Duodenal mucosa (tissue), 2 donors: ENCODE measurements at regions not wholly inside any gene's neighbourhood (a gene's known extent, or its start where the extent isn't known, plus 50 kb on each side); places are given as distances from the start of the nearest gene placed in this dataset.

ENCODE experiments used
- H3K27ac ChIP-seq: one replicate; pipeline ENCODE4 v1.7.0; 2013; ENCODE audit warnings: low read depth, low read length
- H3K27me3 ChIP-seq, 2 donors: one replicate each; pipeline ENCODE4 v1.7.0; 2013; ENCODE audit warnings: low read length in 2 of 2, control low read depth in 1 of 2; ENCODE audit not compliant: insufficient read depth in 2 of 2, control insufficient read depth in 1 of 2
- H3K36me3 ChIP-seq, 2 donors: one replicate each; pipeline ENCODE4 v1.7.0; 2013; ENCODE audit warnings: low read length in 2 of 2, control low read depth in 1 of 2; ENCODE audit not compliant: insufficient read depth in 2 of 2, control insufficient read depth in 1 of 2
- H3K4me1 ChIP-seq, 2 donors: one replicate each; pipeline ENCODE4 v1.7.0; 2013; ENCODE audit warnings: low read length in 2 of 2, control low read depth in 1 of 2; ENCODE audit not compliant: insufficient read depth in 2 of 2, control insufficient read depth in 1 of 2
- H3K4me3 ChIP-seq, 2 donors: one replicate each; pipeline ENCODE4 v1.7.0; 2013; ENCODE audit warnings: low read length in 2 of 2, low read depth in 1 of 2
- H3K9ac ChIP-seq, 2 donors: one replicate each; pipeline ENCODE4 v1.7.0; 2013; ENCODE audit warnings: low read length in 2 of 2, low read depth in 1 of 2
- H3K9me3 ChIP-seq, 2 donors: one replicate each; pipeline ENCODE4 v1.7.0; 2013; ENCODE audit warnings: low read length in 2 of 2, control low read depth in 1 of 2; ENCODE audit not compliant: control insufficient read depth in 1 of 2

DNA sequence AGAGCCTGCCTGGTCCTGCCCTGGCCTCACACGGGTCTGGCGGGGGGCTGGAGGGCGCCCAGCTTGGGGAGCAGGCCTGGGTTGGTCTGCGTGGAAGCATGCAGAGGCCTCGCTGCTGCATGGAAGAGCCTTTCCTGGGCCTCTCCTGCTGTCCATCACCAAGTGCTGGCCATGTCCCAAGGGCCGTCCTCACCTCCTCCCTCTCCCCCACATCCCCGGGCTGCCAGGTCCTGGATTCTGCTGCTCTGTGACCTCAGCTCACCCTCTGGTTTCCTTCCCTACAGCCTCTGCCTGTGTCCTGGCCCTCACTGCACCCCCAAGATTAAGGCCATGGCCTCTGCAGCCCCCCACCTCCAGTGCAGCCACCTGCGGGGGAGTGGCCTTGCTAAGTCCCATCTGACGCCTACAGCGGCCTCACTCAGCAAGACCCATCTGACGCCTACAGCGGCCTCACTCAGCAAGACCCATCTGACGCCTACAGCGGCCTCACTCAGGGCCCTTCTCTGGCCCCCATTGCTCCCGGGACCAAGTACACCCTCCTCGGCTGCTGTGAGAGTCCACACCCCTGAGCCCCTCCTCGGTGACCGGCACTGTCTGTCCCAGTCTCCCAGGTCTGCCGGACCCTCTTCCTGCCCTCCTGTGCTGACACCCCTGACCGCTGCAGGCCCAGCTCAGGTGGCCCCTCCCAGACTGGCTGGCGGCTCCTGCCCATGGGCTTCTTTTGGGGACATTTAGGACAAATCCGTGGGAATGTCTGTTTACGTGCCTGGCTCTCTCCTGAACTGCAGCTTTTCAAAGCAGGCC, 119.5 kb upstream of the B3GAT1 start:
- Histone ChIP-seq H3K36me3 (no peaks in the 10 kb centered on the region), H3K27ac (no peak overlapping the region), H3K4me1 (no peaks in the 10 kb centered on the region), H3K4me3 (no peak overlapping the region), H3K27me3 (peaks cover 0 to 4% of the 10 kb centered on the region in 2 donors), H3K9ac (no peak overlapping the region), H3K9me3 (no peaks in the 10 kb centered on the region)

DNA sequence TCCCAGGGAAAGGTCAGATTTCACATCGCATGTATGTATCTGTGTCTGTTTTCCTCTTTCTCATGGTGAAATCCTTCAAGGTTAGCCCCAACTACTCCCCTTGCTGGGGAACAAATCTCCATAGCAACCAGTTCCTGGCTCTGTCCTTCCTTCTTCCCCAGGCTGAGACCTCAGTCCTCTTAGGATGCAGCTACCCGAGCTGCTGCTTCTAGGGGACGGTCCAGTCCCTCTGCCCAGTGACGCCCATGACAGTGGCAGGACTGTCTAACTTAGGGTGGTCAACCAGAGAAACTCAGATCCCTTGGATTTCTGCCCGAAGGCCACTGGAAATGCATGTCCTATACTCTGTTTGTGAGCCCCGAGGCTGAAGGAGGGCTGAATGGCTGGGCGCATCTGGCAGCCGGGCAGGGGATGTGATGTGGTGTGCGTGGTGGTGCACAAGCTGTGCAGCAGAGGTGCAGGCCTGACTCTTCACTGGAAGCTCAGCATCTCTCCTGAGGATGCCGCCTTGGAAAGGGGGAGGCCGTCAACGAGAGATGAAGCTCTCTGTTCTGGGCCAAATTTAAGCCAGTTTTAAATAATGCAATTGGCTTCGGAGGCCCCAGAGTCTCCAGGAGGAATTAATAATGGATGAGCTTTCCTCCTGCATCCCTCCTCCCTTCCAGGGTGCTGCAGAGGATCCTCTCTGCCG, 118.7 kb upstream of the B3GAT1 start:
- Histone ChIP-seq H3K9me3 (no peaks in the 10 kb centered on the region), H3K4me3 (no peak overlapping the region), H3K9ac (no peak overlapping the region), H3K27me3 (no peaks in the 10 kb centered on the region), H3K36me3 (no peaks in the 10 kb centered on the region), H3K27ac (no peak overlapping the region), H3K4me1 (no peaks in the 10 kb centered on the region)

DNA sequence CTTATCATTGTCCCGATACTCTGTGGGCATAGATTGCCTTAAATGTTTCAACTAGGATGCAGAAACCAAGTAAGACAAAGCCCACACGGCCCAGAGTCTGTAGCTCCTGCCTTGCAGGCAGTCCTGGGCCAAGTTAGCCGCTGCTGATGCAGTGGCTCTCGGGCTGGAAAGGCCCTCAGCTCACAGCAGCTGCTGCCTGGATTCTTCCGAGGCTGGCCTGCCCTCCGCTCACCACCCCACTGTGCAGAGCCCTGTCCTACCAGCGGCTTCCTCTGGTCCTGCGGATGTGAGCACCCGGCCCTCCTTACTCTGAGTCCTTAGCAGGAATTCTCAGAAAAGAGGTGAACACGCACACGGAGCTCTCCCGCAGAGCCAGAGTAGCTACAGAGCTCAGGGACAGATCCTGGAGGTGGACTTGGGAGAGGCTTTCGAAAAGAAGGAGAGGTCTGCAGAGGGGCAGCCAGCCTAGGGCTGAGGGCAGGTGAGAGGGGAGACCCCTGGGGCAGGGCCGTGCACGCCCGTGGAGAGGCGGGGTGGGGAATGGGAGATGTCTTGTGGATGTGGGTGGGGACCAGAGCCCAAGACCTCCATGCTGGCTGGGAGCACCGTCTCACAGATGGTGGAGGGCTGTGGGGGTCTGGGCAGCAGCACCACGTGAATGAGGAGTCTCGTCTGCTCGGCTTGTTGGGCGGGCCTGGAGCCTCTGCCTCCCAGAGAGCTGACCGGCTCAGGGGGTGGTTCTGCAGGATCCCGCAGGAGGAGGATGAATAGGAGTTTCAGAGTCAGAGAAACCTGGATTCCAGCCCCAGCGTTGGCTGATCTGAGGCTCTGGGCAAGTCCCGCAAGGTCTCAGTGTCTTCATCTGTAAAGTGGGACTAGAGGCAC, 117.4 kb upstream of the B3GAT1 start:
- no peak overlapping the region for H3K27ac ChIP-seq

DNA sequence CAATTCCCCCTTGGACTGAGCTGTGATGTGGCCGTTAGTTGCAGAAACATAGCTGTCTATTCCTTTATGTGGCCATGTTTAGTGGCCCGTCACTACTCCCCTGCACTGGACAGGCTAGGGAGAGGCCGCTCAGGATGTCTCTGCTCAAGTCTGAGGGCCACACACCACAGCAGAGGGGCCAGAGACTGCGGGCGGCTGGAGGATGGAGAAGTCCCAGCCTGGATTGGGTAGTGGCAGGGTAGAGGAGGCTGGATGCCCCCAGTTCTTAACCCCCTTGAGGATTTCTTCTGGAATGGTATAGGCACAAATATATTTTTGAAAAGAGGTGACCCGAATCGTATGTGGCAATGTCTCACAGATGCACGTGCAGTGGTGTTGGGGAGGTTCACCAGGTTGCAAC, 116.4 kb upstream of the B3GAT1 start:
- H3K4me1 ChIP-seq: no peaks in the 10 kb centered on the region
- H3K27me3 ChIP-seq: no peaks in the 10 kb centered on the region
- no peaks in the 10 kb centered on the region for H3K9me3 ChIP-seq
- no peaks in the 10 kb centered on the region for H3K36me3 ChIP-seq
- no peak overlapping the region for H3K4me3 ChIP-seq
- H3K27ac ChIP-seq: no peak overlapping the region
- H3K9ac ChIP-seq: no peak overlapping the region

More for the DNA sequence above, 117.4 kb upstream of the B3GAT1 start:
- no peaks in the 10 kb centered on the region for H3K27me3 ChIP-seq
- H3K9me3 ChIP-seq: no peaks in the 10 kb centered on the region
- H3K36me3 ChIP-seq: no peaks in the 10 kb centered on the region
- no peak overlapping the region for H3K4me3 ChIP-seq
- H3K4me1 ChIP-seq: no peaks in the 10 kb centered on the region
- H3K9ac ChIP-seq: no peak overlapping the region

DNA sequence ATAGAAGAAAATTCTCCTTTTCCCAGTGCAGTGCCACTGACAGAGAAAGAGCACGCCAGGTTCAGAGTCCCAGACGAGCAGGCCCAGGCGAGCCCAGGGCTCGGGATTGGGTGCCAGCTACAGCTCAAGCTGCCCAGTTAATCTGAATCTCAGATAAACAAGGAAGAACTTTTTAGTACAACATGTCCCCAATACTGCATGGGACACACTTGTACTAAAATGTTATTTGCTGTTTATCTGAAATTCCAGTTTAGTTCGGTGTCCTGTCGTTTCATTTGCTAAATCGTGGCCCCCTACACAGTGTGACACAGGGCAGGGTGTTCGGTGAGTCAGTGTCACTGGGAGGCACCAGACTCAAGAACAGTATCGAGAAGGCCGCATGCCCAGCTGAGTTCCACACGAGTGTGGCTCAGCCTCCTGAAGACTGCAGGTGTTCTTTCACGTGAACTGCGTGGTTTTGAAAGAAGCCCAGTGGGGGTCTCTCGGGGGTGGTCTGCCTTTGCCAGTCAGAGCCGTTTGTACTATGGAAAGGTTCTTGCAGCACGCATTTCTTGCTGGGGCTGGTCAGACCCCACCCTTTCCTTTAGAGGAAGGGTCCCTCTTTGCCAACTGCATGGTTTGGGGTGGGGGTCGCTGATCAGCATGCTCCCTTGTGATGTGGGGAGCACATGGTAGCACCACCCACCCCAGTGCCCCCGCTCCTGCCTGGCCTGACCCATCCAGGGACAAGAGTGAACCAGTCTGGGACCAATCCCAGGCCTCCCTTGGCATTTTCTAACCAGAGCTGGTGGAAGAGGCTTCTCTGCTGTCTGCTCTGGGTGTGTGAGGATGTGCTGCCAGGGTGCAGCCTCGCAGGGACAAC, 115.6 kb upstream of the B3GAT1 start:
- H3K27ac ChIP-seq: no peak overlapping the region
- H3K4me1 ChIP-seq: peaks cover 0 to 3% of the 10 kb centered on the region in 2 donors
- H3K36me3 ChIP-seq: no peaks in the 10 kb centered on the region
- H3K4me3 ChIP-seq: no peak overlapping the region
- H3K9ac ChIP-seq: no peak overlapping the region
- H3K27me3 ChIP-seq: no peaks in the 10 kb centered on the region
- H3K9me3 ChIP-seq: no peaks in the 10 kb centered on the region

DNA sequence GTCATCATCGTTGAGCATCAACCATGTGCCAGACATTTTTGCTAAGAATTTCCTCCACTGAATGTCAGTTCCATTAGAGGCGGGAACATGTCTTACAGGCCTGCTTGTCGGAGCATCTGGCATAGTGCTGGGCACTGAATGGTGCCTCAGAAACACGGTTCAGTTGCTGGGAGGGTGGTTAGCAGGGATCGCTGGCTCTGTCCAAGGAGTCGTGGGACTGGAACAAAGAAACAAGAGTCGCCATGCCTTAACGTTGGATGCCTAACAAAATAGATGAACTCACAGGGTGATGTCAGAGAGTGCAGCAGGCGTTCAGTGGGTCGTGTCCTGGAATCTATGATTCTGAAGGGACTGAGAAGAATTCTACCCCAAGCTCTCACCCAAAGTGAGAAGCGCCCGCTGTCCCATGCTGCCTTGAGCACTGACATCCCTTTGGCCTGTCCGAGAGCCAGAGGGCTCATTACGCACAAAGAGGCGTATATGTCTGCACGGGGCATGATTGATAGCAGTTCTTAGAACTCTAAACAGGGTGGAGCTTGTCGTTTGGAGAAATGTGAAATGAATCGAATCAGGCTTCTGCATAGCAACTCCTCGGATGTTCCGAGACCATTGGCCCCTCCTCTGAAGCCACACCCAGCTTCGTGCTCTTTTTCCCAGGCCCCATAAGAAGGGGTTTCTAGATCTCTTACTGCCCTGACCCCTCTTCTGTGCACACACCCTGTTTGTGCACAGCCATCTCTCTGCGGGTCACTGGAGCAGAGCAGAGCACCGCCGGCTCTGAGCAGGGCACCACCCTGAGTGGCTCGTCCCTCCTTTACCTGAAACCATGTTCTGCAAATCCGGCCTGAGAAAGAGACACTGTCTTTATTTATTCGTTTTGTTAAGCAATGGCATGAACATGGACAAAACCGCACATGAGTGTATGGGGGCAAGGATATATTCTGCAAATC, 113.1 kb upstream of the B3GAT1 start:
- Histone ChIP-seq H3K4me1 (peaks cover 0 to 5% of the 10 kb centered on the region in 2 donors), H3K27me3 (no peaks in the 10 kb centered on the region), H3K4me3 (no peak overlapping the region), H3K36me3 (no peaks in the 10 kb centered on the region), H3K27ac (no peak overlapping the region), H3K9ac (no peak overlapping the region), H3K9me3 (no peaks in the 10 kb centered on the region)

DNA sequence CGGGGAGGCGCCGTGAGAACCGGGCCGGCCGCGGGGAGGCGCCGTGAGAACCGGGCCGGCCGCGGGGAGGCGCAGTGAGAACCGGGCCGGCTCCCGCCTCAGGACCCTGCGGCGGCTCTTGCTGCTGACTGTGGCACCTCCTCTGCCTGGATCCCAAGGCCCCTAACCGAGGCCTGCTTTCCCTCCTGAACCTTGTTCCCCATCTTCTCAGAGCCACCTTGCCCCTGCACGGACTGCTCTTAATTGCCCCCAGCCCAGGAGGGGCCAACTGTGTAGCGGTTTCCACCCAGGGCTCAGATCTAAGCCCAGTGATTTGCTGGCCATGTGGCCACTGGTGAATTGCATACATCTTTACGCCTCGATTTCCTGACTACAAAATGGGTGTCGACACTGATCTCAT, 112.2 kb upstream of the B3GAT1 start:
- no peaks in the 10 kb centered on the region for H3K27me3 ChIP-seq
- H3K9me3 ChIP-seq: no peaks in the 10 kb centered on the region
- H3K9ac ChIP-seq: no peak overlapping the region
- H3K36me3 ChIP-seq: no peaks in the 10 kb centered on the region
- H3K4me1 ChIP-seq: peaks cover 0 to 5% of the 10 kb centered on the region in 2 donors
- no peak overlapping the region for H3K4me3 ChIP-seq
- no peak overlapping the region for H3K27ac ChIP-seq

DNA sequence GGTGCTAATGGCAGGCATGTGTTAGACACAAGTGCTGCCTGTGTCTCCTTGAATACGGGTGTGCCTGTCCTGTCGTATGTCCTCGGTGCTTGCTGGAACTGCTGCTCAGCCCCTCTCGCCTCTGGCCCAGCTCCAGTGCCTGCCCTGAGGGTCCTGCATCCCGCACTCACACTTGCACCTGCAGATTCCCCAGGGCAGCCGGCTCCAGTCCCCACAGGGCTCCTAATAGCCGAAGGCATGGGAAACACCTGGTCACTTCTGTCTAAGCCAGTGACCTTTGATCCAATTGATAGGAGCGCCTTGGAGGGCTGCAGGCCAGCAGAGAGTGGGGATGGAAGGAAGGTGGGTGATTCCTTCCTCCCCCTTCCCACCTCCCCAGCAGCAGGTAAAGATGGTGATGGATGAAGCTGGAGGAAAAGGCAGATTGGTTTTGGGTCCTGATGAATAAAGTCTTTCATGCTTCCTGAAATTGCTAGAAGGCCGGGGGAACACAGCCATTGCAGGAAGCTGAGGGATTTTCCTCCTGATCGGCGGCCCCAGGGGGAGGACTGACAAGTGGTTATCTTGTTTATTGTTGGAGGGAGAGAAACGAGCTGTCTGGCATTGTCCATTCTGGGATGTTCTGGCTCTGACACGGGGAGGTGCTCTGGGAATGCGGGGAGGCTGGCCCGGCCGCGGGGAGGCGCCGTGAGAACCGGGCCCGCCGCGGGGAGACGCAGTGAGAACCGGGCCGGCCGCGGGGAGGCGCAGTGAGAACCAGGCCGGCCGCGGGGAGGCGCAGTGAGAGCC, 110.9 kb upstream of the B3GAT1 start:
- H3K9ac ChIP-seq: no peak overlapping the region
- H3K27me3 ChIP-seq: no peaks in the 10 kb centered on the region
- no peak overlapping the region for H3K4me3 ChIP-seq
- H3K4me1 ChIP-seq: peaks cover 0 to 5% of the 10 kb centered on the region in 2 donors
- H3K27ac ChIP-seq: no peak overlapping the region
- no peaks in the 10 kb centered on the region for H3K36me3 ChIP-seq
- no peaks in the 10 kb centered on the region for H3K9me3 ChIP-seq
